Activated T-helper 2 cell treated with anti-CD3 and anti-CD28 coated beads, Interferon-gamma antibody, Interleukin-2, Interleukin-4, amounts not matched to agents 10 μg/mL and 5 μg/mL and 100 μg/mL, durations not matched to agents 14 hours and 24 hours and 36 hours (primary cell): ENCODE measurements at regions not wholly inside any gene's neighbourhood (a gene's known extent, or its start where the extent isn't known, plus 50 kb on each side); places are given as distances from the start of the nearest gene placed in this dataset.

Experiments used
- DNase-seq: peaks from one replicate; pipeline ENCODE4 v3.0.0; 2021; ENCODE audit warnings: low spot score
- H3K27ac Mint-ChIP-seq: one replicate; pipeline ENCODE4 v1.8.0; 2021; ENCODE audit warnings: mixed read lengths
- H3K27me3 Mint-ChIP-seq: one replicate; pipeline ENCODE4 v1.8.0; 2021; ENCODE audit warnings: low read depth, mixed read lengths
- H3K36me3 Mint-ChIP-seq: one replicate; pipeline ENCODE4 v1.8.0; 2021; ENCODE audit warnings: low read depth, mixed read lengths
- H3K4me1 Mint-ChIP-seq: one replicate; pipeline ENCODE4 v1.8.0; 2021; ENCODE audit warnings: low read depth, mixed read lengths
- H3K4me3 Mint-ChIP-seq: one replicate; pipeline ENCODE4 v1.8.0; 2021; ENCODE audit warnings: low read depth, mild to moderate bottlenecking, moderate library complexity, mixed read lengths
- H3K9me3 Mint-ChIP-seq: one replicate; pipeline ENCODE4 v1.8.0; 2021; ENCODE audit warnings: mixed read lengths
- intact Hi-C: fragments of 100-400 bp; cut with micrococcal nuclease; formaldehyde crosslinking; loops from one replicate; pipeline ENCODE4 v1.15.1; 2023

GRCh38 chr6:14243597-14243996, 126.0 kb downstream of the CD83 start:
- no peak for DNase-seq
- intact Hi-C loops, result no loop called here
- Mint-ChIP-seq H3K4me1 (peaks cover 16% of the 10 kb centered on the region), H3K27me3 (peaks cover 2% of the 10 kb centered on the region), H3K9me3 (peaks cover 21% of the 10 kb centered on the region), H3K4me3 (no peak overlapping the region), H3K27ac (no peak overlapping the region), H3K36me3 (peaks cover 18% of the 10 kb centered on the region)

GRCh38 chr6:14246876-14247275, 129.3 kb downstream of the CD83 start:
- Mint-ChIP-seq H3K27ac (no peak overlapping the region), H3K9me3 (peaks cover 8% of the 10 kb centered on the region), H3K4me1 (peaks cover 1% of the 10 kb centered on the region), H3K4me3 (no peak overlapping the region), H3K27me3 (peaks cover 2% of the 10 kb centered on the region), H3K36me3 (peaks cover 8% of the 10 kb centered on the region)
- DNase-seq, result no peak
- intact Hi-C loops, result no loop called here

GRCh38 chr6:14250573-14250972, 133.0 kb downstream of the CD83 start:
- Mint-ChIP-seq H3K27me3 (peaks cover 2% of the 10 kb centered on the region), H3K4me3 (no peak overlapping the region), H3K36me3 (peaks cover 6% of the 10 kb centered on the region), H3K9me3 (no peaks in the 10 kb centered on the region), H3K4me1 (peaks cover 9% of the 10 kb centered on the region), H3K27ac (no peak overlapping the region)
- no peak for DNase-seq
- intact Hi-C loops, result no loop called here

GRCh38 chr6:14252271-14252850, 134.8 kb downstream of the CD83 start:
- no peak for DNase-seq
- intact Hi-C loops, result no loop called here
- H3K27ac Mint-ChIP-seq, result no peak overlapping the region

GRCh38 chr6:14254505-14254904, 136.9 kb downstream of the CD83 start:
- Mint-ChIP-seq H3K4me1 (peaks cover 9% of the 10 kb centered on the region), H3K27me3 (no peaks in the 10 kb centered on the region), H3K27ac (no peak overlapping the region), H3K36me3 (peaks cover 6% of the 10 kb centered on the region), H3K4me3 (no peak overlapping the region), H3K9me3 (no peaks in the 10 kb centered on the region)
- DNase-seq, result no peak
- intact Hi-C loops, result no loop called here

More at GRCh38 chr6:14252271-14252850, 134.8 kb downstream of the CD83 start:
- H3K27me3 Mint-ChIP-seq, result no peaks in the 10 kb centered on the region
- peaks cover 6% of the 10 kb centered on the region for H3K36me3 Mint-ChIP-seq
- no peak overlapping the region for H3K4me3 Mint-ChIP-seq
- H3K9me3 Mint-ChIP-seq, result no peaks in the 10 kb centered on the region
- peaks cover 9% of the 10 kb centered on the region for H3K4me1 Mint-ChIP-seq

- Mint-ChIP-seq H3K27me3 (no peaks in the 10 kb centered on the region), H3K4me1 (peaks cover 9% of the 10 kb centered on the region), H3K27ac (no peak overlapping the region), H3K9me3 (peaks cover 3% of the 10 kb centered on the region), H3K4me3 (no peak overlapping the region), H3K36me3 (peaks cover 11% of the 10 kb centered on the region)
- intact Hi-C loops, result no loop called here
- DNase-seq, result no peak
These were observed 138.3 kb downstream of the CD83 start for GRCh38 chr6:14255916-14256315.

GRCh38 chr6:14258117-14258516, 140.5 kb downstream of the CD83 start:
- Mint-ChIP-seq H3K4me1 (peaks cover 9% of the 10 kb centered on the region), H3K36me3 (peaks cover 20% of the 10 kb centered on the region), H3K27ac (no peak overlapping the region), H3K9me3 (peaks cover 17% of the 10 kb centered on the region), H3K4me3 (no peak overlapping the region), H3K27me3 (no peaks in the 10 kb centered on the region)
- intact Hi-C loops, result no loop called here
- DNase-seq, result no peak

- Mint-ChIP-seq H3K27ac (no peak overlapping the region), H3K9me3 (peaks cover 24% of the 10 kb centered on the region), H3K4me3 (no peak overlapping the region), H3K4me1 (peaks cover 9% of the 10 kb centered on the region), H3K27me3 (no peaks in the 10 kb centered on the region), H3K36me3 (peaks cover 23% of the 10 kb centered on the region)
- intact Hi-C loops, result no loop called here
- no peak for DNase-seq
These were observed 141.4 kb downstream of the CD83 start for GRCh38 chr6:14258695-14259593.

- Mint-ChIP-seq H3K4me1 (peaks cover 2% of the 10 kb centered on the region), H3K4me3 (no peak overlapping the region), H3K9me3 (peaks cover 31% of the 10 kb centered on the region), H3K27ac (no peak overlapping the region), H3K36me3 (peaks cover 25% of the 10 kb centered on the region), H3K27me3 (no peaks in the 10 kb centered on the region)
- DNase-seq, result no peak
- intact Hi-C loops, result no loop called here
These were observed 142.1 kb downstream of the CD83 start for GRCh38 chr6:14259594-14260152.

- Mint-ChIP-seq H3K9me3 (peaks cover 35% of the 10 kb centered on the region), H3K4me3 (no peak overlapping the region), H3K36me3 (peaks cover 29% of the 10 kb centered on the region), H3K4me1 (peaks cover 8% of the 10 kb centered on the region), H3K27ac (no peak overlapping the region), H3K27me3 (no peaks in the 10 kb centered on the region)
- intact Hi-C loops, result no loop called here
- no peak for DNase-seq
These were observed 143.3 kb downstream of the CD83 start for GRCh38 chr6:14260839-14261238.

- Mint-ChIP-seq H3K9me3 (peaks cover 46% of the 10 kb centered on the region), H3K27me3 (no peaks in the 10 kb centered on the region), H3K27ac (no peak overlapping the region), H3K4me1 (peaks cover 19% of the 10 kb centered on the region), H3K36me3 (peaks cover 29% of the 10 kb centered on the region), H3K4me3 (no peak overlapping the region)
- DNase-seq, result no peak
- intact Hi-C loops, result no loop called here
These were observed 146.4 kb downstream of the CD83 start for GRCh38 chr6:14263881-14264424.

- H3K27ac Mint-ChIP-seq, result peak overlapping the region; percentile 55
- no peaks in the 10 kb centered on the region for H3K27me3 Mint-ChIP-seq
- no peak overlapping the region for H3K4me3 Mint-ChIP-seq
- peaks cover 46% of the 10 kb centered on the region for H3K9me3 Mint-ChIP-seq
- DNase-seq, result no peak
- intact Hi-C loops, result no loop called here
- H3K4me1 Mint-ChIP-seq, result peaks cover 28% of the 10 kb centered on the region
- peaks cover 29% of the 10 kb centered on the region for H3K36me3 Mint-ChIP-seq
These were observed 147.8 kb downstream of the CD83 start for GRCh38 chr6:14265049-14266021.
